Astrocyte of the spinal cord (primary cell): ENCODE measurements at regions not wholly inside any gene's neighbourhood (a gene's known extent, or its start where the extent isn't known, plus 50 kb on each side); places are given as distances from the start of the nearest gene placed in this dataset.

Experiments
- DNase-seq: peaks from one replicate; pipeline ENCODE4 v3.0.0; 2011; ENCODE audit warnings: low read depth, low spot score
- H3K4me3 ChIP-seq: 2 replicates; pipeline ENCODE4 v1.5.1; 2011; ENCODE audit warnings: low read depth, mild to moderate bottlenecking, low read length, moderate library complexity
- CTCF ChIP-seq: IDR thresholded peaks from 2 replicates; pipeline ENCODE4 v1.5.1; 2012; ENCODE audit warnings: low read depth, mild to moderate bottlenecking, low read length, inconsistent platforms
- in situ Hi-C: cut with HindIII; loops from 2 replicates; pipeline ENCODE4 v1.10.0; 2017; ENCODE audit warnings: low sequenced_read_pairs

GRCh38 chr6:85111481-85112011, 338.3 kb upstream of the NT5E start:
- peak; percentile 89 for DNase-seq
- no peak overlapping the region for H3K4me3 ChIP-seq
- in situ Hi-C loops, result no loop called here
- TF ChIP-seq CTCF, result no peak

GRCh38 chr6:85110943-85111342, 338.9 kb upstream of the NT5E start:
- in situ Hi-C loops, result no loop called here
- no peak overlapping the region for H3K4me3 ChIP-seq
- no peak for TF ChIP-seq CTCF
- DNase-seq, result no peak

- H3K4me3 ChIP-seq, result no peak overlapping the region
- DNase-seq, result no peak
- TF ChIP-seq CTCF, result no peak
- in situ Hi-C loops, result no loop called here
Measured at GRCh38 chr6:85107701-85108100, 342.2 kb upstream of the NT5E start.

GRCh38 chr6:85096976-85097375, 332.6 kb upstream of the TBX18 start:
- no peak for TF ChIP-seq CTCF
- in situ Hi-C loops, result no loop called here
- H3K4me3 ChIP-seq, result no peak overlapping the region
- DNase-seq, result no peak

GRCh38 chr6:85092226-85092625, 327.8 kb upstream of the TBX18 start:
- no peak overlapping the region for H3K4me3 ChIP-seq
- no peak for TF ChIP-seq CTCF
- in situ Hi-C loops, result no loop called here
- DNase-seq, result no peak

GRCh38 chr6:85089255-85089654, 324.9 kb upstream of the TBX18 start:
- TF ChIP-seq CTCF, result no peak
- no peak overlapping the region for H3K4me3 ChIP-seq
- no peak for DNase-seq
- in situ Hi-C loops, result no loop called here

- H3K4me3 ChIP-seq, result no peak overlapping the region
- TF ChIP-seq CTCF, result no peak
- DNase-seq, result no peak
- in situ Hi-C loops, result no loop called here
Measured at GRCh38 chr6:85085875-85086274, 321.5 kb upstream of the TBX18 start.
